CD14-positive monocyte (primary cell): ENCODE measurements at regions not wholly inside any gene's neighbourhood (a gene's known extent, or its start where the extent isn't known, plus 50 kb on each side); places are given as distances from the start of the nearest gene placed in this dataset.

Source experiments
- DNase-seq, 3 donors: peaks; one replicate each; pipeline ENCODE4 v3.0.0-alpha.2; 2011 to 2022
- H2AFZ ChIP-seq: 2 replicates; pipeline ENCODE4 v1.6.0; 2012; ENCODE audit warnings: mild to moderate bottlenecking, low read depth, low read length, inconsistent platforms; ENCODE audit not compliant: insufficient read depth, poor library complexity, severe bottlenecking
- H3K27ac ChIP-seq, 2 donors: 1 replicate in 1 of 2; 2 replicates in 1 of 2; pipeline ENCODE4 v1.5.1; 2012 to 2013; ENCODE audit warnings: low read length in 2 of 2, control low read depth in 1 of 2, inconsistent platforms in 1 of 2, low read depth in 1 of 2, mild to moderate bottlenecking in 1 of 2
- H3K27me3 ChIP-seq, 2 donors: one replicate each; pipeline versions ENCODE4 v1.6.0 to v1.6.1; 2011 to 2013; ENCODE audit warnings: low read length in 2 of 2; ENCODE audit not compliant: control insufficient read depth in 2 of 2, insufficient read depth in 2 of 2
- H3K36me3 ChIP-seq, 2 donors: replicated peaks in 1 of 2; 1 replicate in 1 of 2; 2 replicates in 1 of 2; pipeline versions ENCODE4 v1.5.1 to v1.6.1; 2012 to 2013; ENCODE audit warnings: low read length in 2 of 2, control low read depth in 1 of 2, inconsistent platforms in 1 of 2, mild to moderate bottlenecking in 1 of 2; ENCODE audit not compliant: insufficient read depth in 2 of 2, control insufficient read depth in 1 of 2
- H3K4me1 ChIP-seq, 2 donors: 1 replicate in 1 of 2; 2 replicates in 1 of 2; pipeline versions ENCODE4 v1.5.1 to v1.6.1; 2012 to 2013; ENCODE audit warnings: low read length in 2 of 2, control low read depth in 1 of 2, inconsistent platforms in 1 of 2, mild to moderate bottlenecking in 1 of 2, moderate library complexity in 1 of 2; ENCODE audit not compliant: insufficient read depth in 2 of 2, control insufficient read depth in 1 of 2
- H3K4me2 ChIP-seq: replicated peaks from 2 replicates; pipeline ENCODE3; 2012; ENCODE audit warnings: low read length, moderate library complexity, mild to moderate bottlenecking; ENCODE audit not compliant: poor library complexity, severe bottlenecking; ENCODE audit errors: extremely low read depth
- H3K4me3 ChIP-seq, 3 experiments: fragments of 200-600 bp in 1 of 3; sonication (generic) in 1 of 3; replicated peaks in 1 of 3; 1 replicate in 2 of 3; 2 replicates in 1 of 3; pipeline ENCODE4 v1.5.1; 2011 to 2013; ENCODE audit warnings: low read length in 3 of 3, mild to moderate bottlenecking in 3 of 3, control low read depth in 2 of 3, low read depth in 2 of 3, inconsistent platforms in 1 of 3, moderate library complexity in 1 of 3
- H3K79me2 ChIP-seq: 2 replicates; pipeline ENCODE4 v1.6.0; 2012; ENCODE audit warnings: mild to moderate bottlenecking, control low read depth, inconsistent platforms, low read length, moderate library complexity; ENCODE audit not compliant: insufficient read depth
- H3K9ac ChIP-seq: 2 replicates; pipeline ENCODE4 v1.6.0; 2017; ENCODE audit warnings: low read length, mild to moderate bottlenecking; ENCODE audit not compliant: insufficient read depth, poor library complexity, severe bottlenecking
- H3K9me3 ChIP-seq, 2 donors: replicated peaks in 1 of 2; 1 replicate in 1 of 2; 2 replicates in 1 of 2; pipeline versions ENCODE4 v1.5.1 to v1.6.1; 2012 to 2013; ENCODE audit warnings: low read length in 2 of 2, control low read depth in 1 of 2; ENCODE audit not compliant: control insufficient read depth in 1 of 2, insufficient read depth in 1 of 2
- H4K20me1 ChIP-seq: 2 replicates; pipeline ENCODE4 v1.6.0; 2012; ENCODE audit warnings: mild to moderate bottlenecking, low read length, control low read depth, moderate library complexity; ENCODE audit not compliant: insufficient read depth
- H3K27ac Mint-ChIP-seq, 7 donors: one replicate each; pipeline ENCODE4 v1.8.0; 2020; ENCODE audit warnings: mild to moderate bottlenecking in 7 of 7, mixed read lengths in 7 of 7, moderate library complexity in 6 of 7, inconsistent platforms in 2 of 7
- H3K27me3 Mint-ChIP-seq, 3 donors: one replicate each; pipeline ENCODE4 v1.8.0; 2021 to 2022; ENCODE audit warnings: low read depth in 3 of 3, mild to moderate bottlenecking in 3 of 3, mixed read lengths in 3 of 3, moderate library complexity in 3 of 3, inconsistent platforms in 1 of 3
- H3K36me3 Mint-ChIP-seq, 2 donors: one replicate each; pipeline ENCODE4 v1.8.0; 2020; ENCODE audit warnings: mixed read lengths in 2 of 2, inconsistent platforms in 1 of 2, mild to moderate bottlenecking in 1 of 2
- H3K4me1 Mint-ChIP-seq: one replicate; pipeline ENCODE4 v1.8.0; 2020; ENCODE audit warnings: mild to moderate bottlenecking, mixed read lengths
- H3K4me3 Mint-ChIP-seq, 2 donors: one replicate each; pipeline ENCODE4 v1.8.0; 2020; ENCODE audit warnings: mild to moderate bottlenecking in 2 of 2, mixed read lengths in 2 of 2, moderate library complexity in 1 of 2
- H3K9me3 Mint-ChIP-seq, 7 donors: one replicate each; pipeline ENCODE4 v1.8.0; 2020 to 2022; ENCODE audit warnings: mixed read lengths in 7 of 7, mild to moderate bottlenecking in 6 of 7, moderate library complexity in 6 of 7, inconsistent platforms in 2 of 7
- WGBS: methylation state at CpG from one replicate; pipeline ENCODE4 v1.1.5; 2013; ENCODE audit warnings: missing lambda C conversion rate; ENCODE audit not compliant: insufficient coverage; 5-methylcytosine and 5-hydroxymethylcytosine counted together
- intact Hi-C, 2 donors: fragments of 100-400 bp; cut with micrococcal nuclease; formaldehyde crosslinking; loops; one replicate each; pipeline versions ENCODE4 v1.15.0 to v1.15.1; 2023
- TF ChIP-seq, protein P1 (sequence below): fragments of 200-600 bp; IDR thresholded peaks from one replicate; pipeline ENCODE4 v1.8.0; 2022; ENCODE audit warnings: antibody characterized with exemption, mild to moderate bottlenecking

GRCh38 chr6:14540276-14540675, 422.7 kb downstream of the CD83 start:
- H3K36me3 ChIP-seq: no peaks in the 10 kb centered on the region
- no peaks in the 10 kb centered on the region for H4K20me1 ChIP-seq
- Mint-ChIP-seq H3K27ac (no peak overlapping the region), H3K4me1 (no peaks in the 10 kb centered on the region), H3K9me3 (peaks cover 0 to 3% (median 0%) of the 10 kb centered on the region in 7 donors), H3K27me3 (peaks cover 0 to 3% (median 0%) of the 10 kb centered on the region in 3 donors), H3K4me3 (no peak overlapping the region), H3K36me3 (no peaks in the 10 kb centered on the region)
- H3K4me3 ChIP-seq: no peak overlapping the region
- H3K4me1 ChIP-seq: no peaks in the 10 kb centered on the region
- H3K27me3 ChIP-seq: no peaks in the 10 kb centered on the region
- H3K9ac ChIP-seq: no peak overlapping the region
- intact Hi-C loops: no loop called here
- no CpG with 5 or more reads among the region's 5 CpGs for WGBS
- H3K27ac ChIP-seq: no peak overlapping the region
- no peak overlapping the region for H3K4me2 ChIP-seq
- no peaks in the 10 kb centered on the region for H3K9me3 ChIP-seq
- H2AFZ ChIP-seq: no peak overlapping the region
- TF ChIP-seq, protein P1, sequence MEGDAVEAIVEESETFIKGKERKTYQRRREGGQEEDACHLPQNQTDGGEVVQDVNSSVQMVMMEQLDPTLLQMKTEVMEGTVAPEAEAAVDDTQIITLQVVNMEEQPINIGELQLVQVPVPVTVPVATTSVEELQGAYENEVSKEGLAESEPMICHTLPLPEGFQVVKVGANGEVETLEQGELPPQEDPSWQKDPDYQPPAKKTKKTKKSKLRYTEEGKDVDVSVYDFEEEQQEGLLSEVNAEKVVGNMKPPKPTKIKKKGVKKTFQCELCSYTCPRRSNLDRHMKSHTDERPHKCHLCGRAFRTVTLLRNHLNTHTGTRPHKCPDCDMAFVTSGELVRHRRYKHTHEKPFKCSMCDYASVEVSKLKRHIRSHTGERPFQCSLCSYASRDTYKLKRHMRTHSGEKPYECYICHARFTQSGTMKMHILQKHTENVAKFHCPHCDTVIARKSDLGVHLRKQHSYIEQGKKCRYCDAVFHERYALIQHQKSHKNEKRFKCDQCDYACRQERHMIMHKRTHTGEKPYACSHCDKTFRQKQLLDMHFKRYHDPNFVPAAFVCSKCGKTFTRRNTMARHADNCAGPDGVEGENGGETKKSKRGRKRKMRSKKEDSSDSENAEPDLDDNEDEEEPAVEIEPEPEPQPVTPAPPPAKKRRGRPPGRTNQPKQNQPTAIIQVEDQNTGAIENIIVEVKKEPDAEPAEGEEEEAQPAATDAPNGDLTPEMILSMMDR: no peak
- no peaks in the 10 kb centered on the region for H3K79me2 ChIP-seq
- no peak for DNase-seq

DNA sequence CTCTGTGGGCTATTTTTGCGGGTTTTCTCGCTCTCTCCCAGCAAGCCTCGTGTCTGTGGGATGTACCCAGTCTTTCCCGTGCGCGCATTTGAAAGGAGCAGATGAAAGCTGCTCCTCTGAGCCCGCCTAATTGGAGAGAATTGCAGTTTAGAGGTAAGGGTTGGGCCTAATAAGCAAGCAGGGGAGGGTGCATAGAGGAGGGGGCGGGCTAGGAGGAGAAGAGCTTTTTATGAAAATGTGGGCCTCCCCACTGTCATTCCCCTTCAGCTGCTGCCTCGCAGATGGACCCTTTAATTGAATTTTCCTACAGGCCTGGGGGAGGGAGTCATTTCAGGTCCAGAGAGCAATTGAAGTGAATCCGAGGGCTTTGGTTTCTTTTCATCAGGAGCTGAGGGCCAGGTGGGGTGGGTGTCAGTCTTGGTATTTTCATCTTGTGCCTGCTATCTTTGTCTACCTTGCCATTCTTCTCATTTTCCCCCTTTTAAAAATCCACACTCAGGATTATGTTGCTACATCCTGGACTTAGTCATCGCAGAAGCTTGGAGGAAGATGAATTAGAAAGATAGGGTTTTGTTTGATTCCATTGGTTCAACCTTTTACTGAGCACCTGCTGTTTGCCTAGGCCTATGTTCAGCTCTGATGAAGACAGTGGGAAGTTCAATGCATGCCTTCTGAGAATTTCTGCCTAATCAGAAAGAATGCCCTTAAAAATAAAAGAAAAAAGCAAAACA, 423.4 kb downstream of the CD83 start:
- intact Hi-C loops: no loop called here
- H3K4me2 ChIP-seq: no peak overlapping the region
- TF ChIP-seq, protein P1: no peak
- no peaks in the 10 kb centered on the region for H3K4me1 ChIP-seq
- no peak overlapping the region for H3K27ac ChIP-seq
- H3K36me3 Mint-ChIP-seq: no peaks in the 10 kb centered on the region
- H3K9me3 Mint-ChIP-seq: peaks cover 0 to 3% (median 0%) of the 10 kb centered on the region in 7 donors
- no peaks in the 10 kb centered on the region for H3K27me3 ChIP-seq
- H3K4me3 Mint-ChIP-seq: no peak overlapping the region
- H3K27me3 Mint-ChIP-seq: peaks cover 0 to 3% (median 2%) of the 10 kb centered on the region in 3 donors
- H4K20me1 ChIP-seq: no peaks in the 10 kb centered on the region
- no peak overlapping the region for H3K9ac ChIP-seq
- no peaks in the 10 kb centered on the region for H3K36me3 ChIP-seq
- no peaks in the 10 kb centered on the region for H3K4me1 Mint-ChIP-seq
- no peak overlapping the region for H2AFZ ChIP-seq
- no peak overlapping the region for H3K4me3 ChIP-seq
- DNase-seq: no peak
- H3K27ac Mint-ChIP-seq: no peak overlapping the region
- H3K9me3 ChIP-seq: no peaks in the 10 kb centered on the region
- WGBS: 100% methylated on average over 4 of the region's 11 CpGs
- no peaks in the 10 kb centered on the region for H3K79me2 ChIP-seq
